Gastrocnemius medialis (tissue), 4 donors: ENCODE measurements at regions not wholly inside any gene's neighbourhood (a gene's known extent, or its start where the extent isn't known, plus 50 kb on each side); places are given as distances from the start of the nearest gene placed in this dataset.
"Not testable (repeated sequence)": the region's sequence is repeated elsewhere in the genome, so short reads cannot be mapped to it uniquely, and the experiment has no call there.

Source experiments
- CTCF ChIP-seq, 5 experiments: fragments of 450-650 bp in 3 of 5; fragments of 200-600 bp in 2 of 5; sonication (generic) in 2 of 5; IDR thresholded peaks in 4 of 5; conservative IDR thresholded peaks in 1 of 5; 1 replicate in 4 of 5; 2 replicates in 1 of 5; pipeline ENCODE4 v1.5.1; 2016 to 2019; ENCODE audit warnings: antibody characterized with exemption in 5 of 5, mild to moderate bottlenecking in 3 of 5, moderate library complexity in 3 of 5
- POLR2A ChIP-seq, 2 donors: fragments of 450-650 bp; IDR thresholded peaks; one replicate each; pipeline ENCODE4 v1.6.1; 2017; ENCODE audit warnings: antibody characterized with exemption in 2 of 2, mild to moderate bottlenecking in 2 of 2, moderate library complexity in 2 of 2

GRCh38 chr5:34185572-34185971 lies 142.6 kb upstream of the C1QTNF3 start:
- TF ChIP-seq CTCF (IDR thresholded peaks at IDR 0.05 in 4 of 5, conservative IDR thresholded peaks at IDR 0.05 in 1 of 5); POLR2A (IDR thresholded peaks at IDR 0.05): not testable (repeated sequence)
